ENCODE measurements at regions not wholly inside any gene's neighbourhood (a gene's known extent, or its start where the extent isn't known, plus 50 kb on each side); places are given as distances from the start of the nearest gene placed in this dataset.
"Not testable (repeated sequence)": the region's sequence is repeated elsewhere in the genome, so short reads cannot be mapped to it uniquely, and the experiment has no call there.

DNA sequence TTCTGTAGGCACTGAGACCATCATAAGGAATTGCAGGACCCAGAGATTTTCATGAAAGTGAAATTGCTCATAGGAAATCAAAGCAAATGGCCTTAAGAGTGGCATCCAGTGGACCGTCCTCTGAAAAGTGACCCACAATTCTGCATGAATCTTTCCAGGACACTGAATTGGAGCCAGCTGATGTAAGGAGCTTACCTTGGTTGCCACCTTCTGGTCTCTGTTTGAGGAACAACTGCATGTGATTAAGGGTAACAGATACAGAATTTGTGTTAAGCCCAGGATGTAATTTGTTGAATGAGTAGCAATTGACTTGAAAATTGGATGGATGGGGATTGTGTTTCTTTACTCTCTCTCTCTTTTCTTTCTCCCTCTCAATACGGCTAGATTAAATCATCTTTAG lies 49.9 kb upstream of the GAS1 start:
- DNase-seq: no peak

DNA sequence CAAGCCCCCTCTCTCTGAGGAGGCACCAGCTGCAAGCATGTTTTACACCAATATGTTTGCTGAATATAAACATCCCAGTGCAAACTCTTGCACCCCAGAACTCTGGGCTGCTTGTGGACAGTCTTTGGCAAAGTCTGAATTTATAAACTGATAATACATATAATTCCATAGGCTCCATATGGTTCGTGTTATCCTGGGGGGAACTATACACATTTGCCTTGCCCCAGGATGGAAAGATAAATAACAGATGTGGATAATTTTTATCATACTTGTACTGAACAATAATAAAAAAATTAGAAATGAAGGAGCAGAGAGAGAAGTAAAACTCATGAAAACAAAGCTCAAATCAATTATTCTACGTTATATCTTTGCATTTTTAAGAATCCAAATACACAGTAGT lies 50.6 kb upstream of the GAS1 start:
- no peak for DNase-seq

DNA sequence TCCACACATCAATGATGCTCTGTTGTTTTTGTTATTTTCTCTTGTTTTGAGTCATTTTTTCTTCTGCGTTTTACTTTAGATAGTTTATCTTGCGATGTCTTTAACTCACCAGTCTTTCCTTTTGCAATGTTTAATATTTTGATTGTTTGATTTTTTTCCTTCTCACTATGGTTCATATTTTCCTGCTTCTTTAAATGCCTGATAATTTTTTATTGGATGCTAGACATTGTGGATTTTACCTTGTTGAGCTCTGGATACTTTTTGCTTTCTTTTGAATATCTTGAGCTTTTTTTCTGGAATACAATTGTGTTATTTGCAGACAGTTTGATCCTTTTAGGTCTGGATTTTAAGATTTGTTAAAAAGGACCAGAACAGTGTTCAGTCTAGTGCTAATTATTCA lies 55.2 kb upstream of the GAS1 start:
- DNase-seq: no peak

DNA sequence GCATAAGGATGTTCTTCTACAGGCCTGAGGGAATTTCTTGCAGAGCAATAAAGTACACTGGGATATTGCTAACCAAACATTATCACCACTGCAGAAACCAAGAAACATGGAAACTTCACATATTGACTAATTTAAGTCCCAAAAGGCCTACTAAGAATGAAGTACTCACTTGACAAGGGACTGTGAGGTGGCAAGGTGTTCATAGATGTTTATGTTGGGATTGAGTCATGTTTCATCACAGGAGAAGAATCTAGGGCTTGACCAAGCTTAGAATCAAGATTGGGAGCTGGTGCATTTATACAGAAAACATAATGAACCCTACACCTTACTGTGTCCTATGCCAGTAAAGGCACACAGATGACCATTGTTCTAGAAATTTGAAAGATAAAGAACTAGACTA lies 56.7 kb upstream of the GAS1 start:
- DNase-seq: no peak

- no peak for DNase-seq
Measured at GRCh38 chr9:87006956-87007355, 59.6 kb upstream of the GAS1 start.

DNA sequence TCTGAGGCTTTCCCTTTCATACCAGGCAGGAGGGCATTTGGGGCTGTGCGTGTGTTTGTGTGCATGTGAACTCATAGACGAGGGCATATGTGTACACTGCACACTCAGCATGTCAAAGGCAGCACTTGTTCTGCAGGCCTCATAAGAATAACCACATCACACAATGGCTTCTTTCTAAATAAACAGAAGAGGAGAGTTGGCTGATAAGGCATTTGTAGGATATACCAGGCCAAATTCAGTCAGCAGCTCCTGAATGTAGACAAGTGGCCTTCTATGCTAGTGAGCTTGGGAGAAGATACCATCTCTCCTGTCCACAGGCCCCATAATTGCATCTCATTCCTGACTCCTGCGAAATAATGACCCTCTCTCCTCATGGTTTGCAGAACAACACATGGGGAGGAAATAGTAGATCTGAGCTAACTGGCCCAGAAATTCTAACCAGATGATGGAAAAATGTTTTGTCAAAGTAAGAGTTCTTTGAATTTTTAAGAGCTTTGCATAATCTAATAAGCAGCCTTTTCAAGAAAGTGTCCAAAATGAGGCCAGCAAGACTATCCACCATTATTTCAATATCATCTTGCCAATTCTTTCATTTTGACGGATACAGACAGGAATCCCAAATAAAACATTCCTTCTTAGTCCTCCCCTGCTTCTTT lies 60.5 kb upstream of the GAS1 start:
- DNase-seq: no peak

GRCh38 chr9:87008667-87009066 lies 61.4 kb upstream of the GAS1 start:
- DNase-seq: no peak

DNA sequence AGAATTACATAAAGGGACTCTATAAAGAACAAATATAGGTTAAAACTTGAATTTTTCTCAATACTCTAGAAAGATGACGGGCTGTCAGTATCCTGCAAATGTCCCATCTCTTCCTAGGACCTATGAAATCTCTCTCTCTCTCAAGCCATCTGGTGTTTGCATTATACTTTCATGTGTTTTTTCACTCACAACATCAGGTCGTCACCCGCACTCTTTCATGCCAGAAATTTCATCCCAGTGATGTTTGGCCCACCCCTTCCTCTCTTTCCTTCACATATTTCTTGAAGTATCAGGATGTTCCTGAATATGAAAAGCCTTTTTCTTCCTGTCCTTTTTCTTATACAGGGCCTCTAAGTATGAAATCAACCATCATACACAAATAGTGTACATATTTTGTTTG lies 63.3 kb upstream of the GAS1 start:
- no peak for DNase-seq

GRCh38 chr9:87011551-87011950 lies 64.2 kb upstream of the GAS1 start:
- DNase-seq: no peak

DNA sequence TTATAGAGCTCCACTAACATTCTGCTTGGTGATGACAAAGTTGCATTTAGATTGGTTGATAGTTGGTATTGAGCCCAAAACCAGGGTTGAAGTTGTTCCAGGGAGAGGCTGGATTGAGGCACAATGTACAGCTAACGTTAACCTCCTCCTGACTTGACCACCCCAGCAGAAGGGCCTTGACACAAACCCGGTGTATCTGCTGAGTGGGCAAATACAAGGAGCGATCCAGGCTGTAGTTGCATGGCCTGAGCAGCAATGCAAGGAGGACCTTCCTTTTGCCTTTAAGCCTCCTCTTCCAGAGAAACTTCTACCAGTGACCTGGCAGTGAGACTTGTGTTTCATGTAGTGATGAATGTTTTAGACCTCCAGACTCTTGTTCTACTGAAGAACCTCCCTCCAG lies 66.2 kb upstream of the GAS1 start:
- no peak for DNase-seq

GRCh38 chr9:87014436-87014835 lies 67.1 kb upstream of the GAS1 start:
- no peak for DNase-seq

GRCh38 chr9:87016681-87017080 lies 69.4 kb upstream of the GAS1 start:
- DNase-seq: no peak

- no peak for DNase-seq
Measured at GRCh38 chr9:87020169-87020950, 73.1 kb upstream of the GAS1 start.

DNA sequence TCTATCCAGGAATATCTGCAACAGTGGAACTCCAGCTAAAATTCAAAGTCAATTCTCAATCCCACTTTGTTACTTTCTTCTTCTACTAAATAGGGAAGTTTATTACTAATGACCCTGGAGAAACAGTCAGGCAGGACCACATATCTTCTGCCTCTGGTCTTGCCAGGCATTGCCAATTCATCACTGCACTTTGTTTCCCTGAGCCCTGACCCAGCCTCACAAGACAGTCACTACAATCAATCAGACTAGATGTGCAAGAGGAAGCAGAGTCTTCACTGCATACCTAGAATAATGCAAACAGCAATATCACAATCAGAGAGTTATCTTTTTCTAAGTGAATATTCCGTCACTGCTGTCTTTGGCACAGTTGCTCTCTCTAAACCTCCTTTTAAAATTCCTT lies 74.9 kb upstream of the GAS1 start:
- no peak for DNase-seq

GRCh38 chr9:87026204-87026603 lies 78.9 kb upstream of the GAS1 start:
- DNase-seq: no peak

GRCh38 chr9:87028836-87029235 lies 81.5 kb upstream of the GAS1 start:
- not testable (repeated sequence) for DNase-seq

DNA sequence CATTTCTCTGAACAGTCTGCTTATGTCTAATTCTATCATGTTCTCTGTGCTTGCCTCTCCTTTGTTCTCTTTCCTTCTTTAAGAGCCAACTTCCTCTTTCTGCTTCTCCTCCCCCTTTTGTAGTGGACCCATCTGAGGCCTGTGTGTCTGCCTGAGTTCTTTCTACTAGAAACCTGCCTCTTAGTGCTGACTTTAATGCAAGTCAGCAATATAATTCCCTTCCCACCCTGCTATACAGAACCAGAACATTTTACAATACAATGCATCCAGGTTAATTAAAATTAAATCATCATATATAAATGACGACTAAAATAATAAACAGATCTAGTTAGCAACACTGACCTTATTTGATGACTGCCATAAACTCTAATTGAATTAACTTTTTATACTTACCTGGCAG lies 82.6 kb upstream of the GAS1 start:
- no peak for DNase-seq

GRCh38 chr9:87034841-87035240 lies 87.5 kb upstream of the GAS1 start:
- DNase-seq: no peak

GRCh38 chr9:87035879-87036278 lies 88.6 kb upstream of the GAS1 start:
- DNase-seq: no peak

GRCh38 chr9:87036506-87036905 lies 89.2 kb upstream of the GAS1 start:
- no peak for DNase-seq

- no peak for DNase-seq
Measured at GRCh38 chr9:87039809-87040392, 92.6 kb upstream of the GAS1 start.

GRCh38 chr9:87040410-87041009 lies 93.2 kb upstream of the GAS1 start:
- no peak for DNase-seq

GRCh38 chr9:87041553-87042235 lies 94.4 kb upstream of the GAS1 start:
- not testable (repeated sequence) for DNase-seq

Measured in CD4-positive, alpha-beta T cell treated with Interleukin-1 beta for 1 hour (primary cell).